Caco-2 (cell line): ENCODE measurements at regions not wholly inside any gene's neighbourhood (a gene's known extent, or its start where the extent isn't known, plus 50 kb on each side); places are given as distances from the start of the nearest gene placed in this dataset.

Experiments
- BruUV-seq: library from RNA; stranded (reverse); fragments of 400-500 nt; replicated peaks from 2 replicates; lab custom pipeline; 2021; lab: Mats Ljungman, UMichigan
- CTCF ChIA-PET: fragments of 300-600 bp; sonication (Branson Sonifier 250); formaldehyde crosslinking; loops from one replicate; lab custom pipeline; 2022; ENCODE audit warnings: antibody characterized with exemption; lab: Charles Lee
- POLR2A ChIA-PET: fragments of 300-600 bp; sonication (Branson Sonifier 250); formaldehyde crosslinking; loops from one replicate; lab custom pipeline; 2022; ENCODE audit warnings: antibody characterized with exemption; lab: Charles Lee
- DNase-seq, 2 experiments: peaks; one replicate each; pipeline versions ENCODE4 v3.0.0 to v3.0.0-alpha.2; 2020 to 2022
- H3K27me3 ChIP-seq: replicated peaks from 2 replicates; pipeline ENCODE4 v1.6.0; 2011; ENCODE audit warnings: low read length; ENCODE audit not compliant: control insufficient read depth, insufficient read depth
- H3K36me3 ChIP-seq: 2 replicates; pipeline ENCODE4 v1.5.1; 2011; ENCODE audit warnings: low read length; ENCODE audit not compliant: control insufficient read depth, insufficient read depth
- H3K4me1 ChIP-seq: fragments of 250-450 bp; sonication (Bioruptor Pico); 2 replicates; pipeline ENCODE4 v1.5.1; 2020; ENCODE audit warnings: mild to moderate bottlenecking
- H3K4me3 ChIP-seq: 2 replicates; pipeline ENCODE4 v1.5.1; 2011; ENCODE audit warnings: low read depth, mild to moderate bottlenecking, control low read depth, low read length
- H3K9me3 ChIP-seq: fragments of 250-450 bp; sonication (Bioruptor Pico); 2 replicates; pipeline ENCODE4 v1.5.1; 2020; ENCODE audit warnings: mild to moderate bottlenecking, moderate library complexity
- H3K27ac Mint-ChIP-seq: one replicate; pipeline ENCODE4 v1.8.0; 2022; ENCODE audit warnings: mixed read lengths; ENCODE audit not compliant: unreplicated experiment
- H3K27me3 Mint-ChIP-seq: one replicate; pipeline ENCODE4 v1.8.0; 2022; ENCODE audit warnings: mixed read lengths; ENCODE audit not compliant: insufficient read depth, unreplicated experiment
- H3K36me3 Mint-ChIP-seq: one replicate; pipeline ENCODE4 v1.8.0; 2022; ENCODE audit warnings: mild to moderate bottlenecking, mixed read lengths; ENCODE audit not compliant: insufficient read depth, unreplicated experiment
- H3K4me1 Mint-ChIP-seq: one replicate; pipeline ENCODE4 v1.8.0; 2022; ENCODE audit warnings: low read depth, mixed read lengths; ENCODE audit not compliant: unreplicated experiment
- H3K4me3 Mint-ChIP-seq: one replicate; pipeline ENCODE4 v1.8.0; 2022; ENCODE audit warnings: mild to moderate bottlenecking, moderate library complexity, mixed read lengths; ENCODE audit not compliant: unreplicated experiment
- H3K9me3 Mint-ChIP-seq: one replicate; pipeline ENCODE4 v1.8.0; 2022; ENCODE audit warnings: mixed read lengths; ENCODE audit not compliant: unreplicated experiment
- intact Hi-C: fragments of 100-400 bp; cut with micrococcal nuclease; formaldehyde crosslinking; loops from one replicate; pipeline ENCODE4 v1.10.0; 2022; ENCODE audit not compliant: unreplicated experiment
- TF ChIP-seq, protein P1 (sequence below), 2 experiments: fragments of 200-600 bp in 1 of 2; IDR thresholded peaks; 1 replicate in 1 of 2; 2 replicates in 1 of 2; pipeline versions ENCODE4 v1.5.1 to v1.8.0; 2011 to 2022; ENCODE audit warnings: antibody characterized with exemption in 1 of 2, control low read depth in 1 of 2, inconsistent platforms in 1 of 2, low read depth in 1 of 2, low read length in 1 of 2, mild to moderate bottlenecking in 1 of 2, moderate library complexity in 1 of 2; ENCODE audit not compliant: insufficient read depth in 1 of 2, severe bottlenecking in 1 of 2, unreplicated experiment in 1 of 2

DNA sequence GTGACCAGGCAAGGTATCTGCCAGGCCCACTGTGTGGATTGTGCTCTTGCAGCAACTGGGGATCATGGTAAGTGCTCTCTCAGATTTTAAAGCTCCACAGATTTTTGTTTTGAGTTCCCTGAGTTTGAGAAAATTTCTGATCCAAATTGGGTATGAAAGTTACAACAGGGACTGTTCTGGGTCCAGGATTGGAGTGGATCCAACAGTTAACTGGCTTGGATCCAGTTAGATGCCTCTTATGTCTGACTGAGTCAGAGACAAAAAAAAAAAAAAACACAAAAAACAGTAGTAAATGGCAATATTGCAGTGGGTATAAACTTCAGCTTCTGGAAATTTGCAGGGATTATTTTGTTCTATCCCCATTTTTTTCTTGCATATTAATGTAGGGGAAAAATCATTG lies 598.8 kb downstream of the C12orf50 start:
- Histone ChIP-seq H3K36me3 (no peaks in the 10 kb centered on the region), H3K27me3 (no peaks in the 10 kb centered on the region), H3K9me3 (peaks cover 38% of the 10 kb centered on the region), H3K4me3 (no peak overlapping the region), H3K4me1 (peaks cover 19% of the 10 kb centered on the region)
- CTCF ChIA-PET, result no interaction called here
- POLR2A ChIA-PET, result no interaction called here
- TF ChIP-seq, protein P1, sequence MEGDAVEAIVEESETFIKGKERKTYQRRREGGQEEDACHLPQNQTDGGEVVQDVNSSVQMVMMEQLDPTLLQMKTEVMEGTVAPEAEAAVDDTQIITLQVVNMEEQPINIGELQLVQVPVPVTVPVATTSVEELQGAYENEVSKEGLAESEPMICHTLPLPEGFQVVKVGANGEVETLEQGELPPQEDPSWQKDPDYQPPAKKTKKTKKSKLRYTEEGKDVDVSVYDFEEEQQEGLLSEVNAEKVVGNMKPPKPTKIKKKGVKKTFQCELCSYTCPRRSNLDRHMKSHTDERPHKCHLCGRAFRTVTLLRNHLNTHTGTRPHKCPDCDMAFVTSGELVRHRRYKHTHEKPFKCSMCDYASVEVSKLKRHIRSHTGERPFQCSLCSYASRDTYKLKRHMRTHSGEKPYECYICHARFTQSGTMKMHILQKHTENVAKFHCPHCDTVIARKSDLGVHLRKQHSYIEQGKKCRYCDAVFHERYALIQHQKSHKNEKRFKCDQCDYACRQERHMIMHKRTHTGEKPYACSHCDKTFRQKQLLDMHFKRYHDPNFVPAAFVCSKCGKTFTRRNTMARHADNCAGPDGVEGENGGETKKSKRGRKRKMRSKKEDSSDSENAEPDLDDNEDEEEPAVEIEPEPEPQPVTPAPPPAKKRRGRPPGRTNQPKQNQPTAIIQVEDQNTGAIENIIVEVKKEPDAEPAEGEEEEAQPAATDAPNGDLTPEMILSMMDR (IDR thresholded peaks at IDR 0.05; ENCODE audit: insufficient read depth in 1 of 2, low read depth in 1 of 2, low read length in 1 of 2, severe bottlenecking in 1 of 2, unreplicated experiment in 1 of 2), result no peak
- Mint-ChIP-seq H3K36me3 (no peaks in the 10 kb centered on the region), H3K4me3 (no peak overlapping the region), H3K9me3 (peaks cover 55% of the 10 kb centered on the region), H3K27ac (no peak overlapping the region), H3K27me3 (no peaks in the 10 kb centered on the region), H3K4me1 (peaks cover 11% of the 10 kb centered on the region)
- no peak for DNase-seq
- no TSS peak for BruUV-seq
- intact Hi-C loops, result no loop called here

DNA sequence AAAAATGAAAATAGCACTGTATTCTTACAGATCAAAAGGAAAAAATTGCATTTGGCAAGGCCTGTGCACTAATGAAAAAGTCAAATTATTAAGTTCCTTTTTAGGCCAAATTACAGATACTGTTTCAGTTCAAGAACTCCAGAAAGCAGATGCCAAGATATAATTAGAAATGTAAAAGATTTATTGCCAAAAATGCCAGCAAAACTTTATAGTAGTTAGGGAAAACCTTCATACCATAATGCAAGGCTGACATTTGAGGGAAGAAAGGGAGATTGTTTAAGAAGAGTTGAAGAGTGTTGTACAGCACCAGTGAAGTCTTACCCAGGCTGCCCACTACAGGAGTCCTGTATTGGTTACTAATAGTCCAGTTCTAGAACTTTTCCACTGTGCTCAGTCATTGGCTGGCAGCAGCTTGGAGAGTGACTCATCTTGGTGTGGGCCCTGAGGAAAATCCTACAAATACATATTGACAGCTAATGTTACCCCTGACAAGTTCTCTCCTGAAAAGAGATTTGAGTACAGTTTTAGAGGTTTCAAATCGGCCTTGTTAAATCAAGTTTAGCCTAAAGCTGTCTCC lies 600.4 kb downstream of the C12orf50 start:
- no TSS peak for BruUV-seq
- no peak for DNase-seq
- H3K27me3 Mint-ChIP-seq, result no peaks in the 10 kb centered on the region
- TF ChIP-seq, protein P1 (IDR thresholded peaks at IDR 0.05; ENCODE audit: insufficient read depth in 1 of 2, low read depth in 1 of 2, low read length in 1 of 2, severe bottlenecking in 1 of 2, unreplicated experiment in 1 of 2), result no peak
- no peaks in the 10 kb centered on the region for H3K36me3 Mint-ChIP-seq
- H3K9me3 Mint-ChIP-seq, result peaks cover 48% of the 10 kb centered on the region
- Histone ChIP-seq H3K4me3 (no peak overlapping the region), H3K9me3 (peaks cover 38% of the 10 kb centered on the region), H3K36me3 (no peaks in the 10 kb centered on the region), H3K27me3 (no peaks in the 10 kb centered on the region), H3K4me1 (peaks cover 19% of the 10 kb centered on the region)
- no peak overlapping the region for H3K27ac Mint-ChIP-seq
- CTCF ChIA-PET, result no interaction called here
- POLR2A ChIA-PET, result no interaction called here
- intact Hi-C loops, result no loop called here
- peaks cover 11% of the 10 kb centered on the region for H3K4me1 Mint-ChIP-seq
- H3K4me3 Mint-ChIP-seq, result no peak overlapping the region

DNA sequence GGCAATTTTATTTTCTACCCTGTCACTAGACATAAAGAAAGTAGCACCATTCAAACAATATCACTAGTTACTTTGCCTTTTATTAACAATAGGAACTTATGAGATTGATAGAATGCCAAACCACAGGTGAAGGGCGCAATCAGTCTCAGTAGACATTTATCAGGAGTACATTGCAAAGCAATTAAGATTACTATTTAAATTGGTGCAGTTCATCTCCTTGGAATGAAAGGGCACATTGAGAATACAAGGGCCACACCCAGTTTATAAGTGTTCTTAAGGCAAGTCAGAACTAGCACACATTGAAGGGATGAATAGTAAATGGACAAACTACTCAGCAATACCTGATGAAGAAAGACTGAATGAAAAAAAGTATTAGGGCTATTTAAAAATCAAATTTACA lies 601.4 kb downstream of the C12orf50 start:
- intact Hi-C loops, result no loop called here

More for the DNA sequence above, 601.4 kb downstream of the C12orf50 start:
- Mint-ChIP-seq H3K9me3 (peaks cover 44% of the 10 kb centered on the region), H3K4me1 (peaks cover 6% of the 10 kb centered on the region), H3K36me3 (no peaks in the 10 kb centered on the region), H3K27ac (no peak overlapping the region), H3K4me3 (no peak overlapping the region), H3K27me3 (no peaks in the 10 kb centered on the region)
- CTCF ChIA-PET, result no interaction called here
- no peak for DNase-seq
- Histone ChIP-seq H3K36me3 (no peaks in the 10 kb centered on the region), H3K9me3 (peaks cover 29% of the 10 kb centered on the region), H3K27me3 (no peaks in the 10 kb centered on the region), H3K4me1 (peaks cover 12% of the 10 kb centered on the region), H3K4me3 (no peak overlapping the region)
- POLR2A ChIA-PET, result no interaction called here
- BruUV-seq, result no TSS peak
- TF ChIP-seq, protein P1 (IDR thresholded peaks at IDR 0.05; ENCODE audit: insufficient read depth in 1 of 2, low read depth in 1 of 2, low read length in 1 of 2, severe bottlenecking in 1 of 2, unreplicated experiment in 1 of 2), result no peak
